HepG2 (cell line): ENCODE measurements at regions not wholly inside any gene's neighbourhood (a gene's known extent, or its start where the extent isn't known, plus 50 kb on each side); places are given as distances from the start of the nearest gene placed in this dataset.
A peak's percentile ranks its signal among the peaks of the same experiment; 100 is the strongest.

Experiments used
- HNRNPK ChIP-seq: fragments of 200-400 bp; formaldehyde crosslinking; IDR thresholded peaks from 2 replicates; pipeline ENCODE4 v1.6.1; 2018; ENCODE audit warnings: low read length, low read depth, moderate library complexity, mild to moderate bottlenecking; ENCODE audit not compliant: poor library complexity, severe bottlenecking
- MZF1 ChIP-seq: sonication (generic); formaldehyde crosslinking; IDR thresholded peaks from 2 replicates; pipeline ENCODE4 v1.8.1; 2023; ENCODE audit warnings: mild to moderate bottlenecking, missing genetic modification reagents, borderline replicate concordance
- RFX5 ChIP-seq: IDR thresholded peaks from 2 replicates; pipeline ENCODE4 v1.6.1; 2011; ENCODE audit warnings: low read depth, low read length, improper control_type of control experiment
- ZKSCAN1 ChIP-seq: fragments of 150-350 bp; IDR thresholded peaks from 2 replicates; pipeline ENCODE4 v1.6.1; 2014; ENCODE audit warnings: low read length
- ZNF468 ChIP-seq: sonication (generic); formaldehyde crosslinking; IDR thresholded peaks from 2 replicates; pipeline ENCODE4 v1.8.0; 2022; ENCODE audit warnings: mild to moderate bottlenecking, moderate library complexity, missing genetic modification reagents
- TF ChIP-seq, protein P1 (sequence below): sonication (generic); formaldehyde crosslinking; IDR thresholded peaks from 2 replicates; pipeline ENCODE4 v1.5.0; 2020; ENCODE audit warnings: mild to moderate bottlenecking, missing genetic modification reagents, moderate library complexity

GRCh38 chr15:53197426-53197839 is 407.3 kb upstream of the ONECUT1 start:
- TF ChIP-seq MZF1 (CRISPR knock-in tag): no peak
- TF ChIP-seq RFX5: no peak
- no peak for TF ChIP-seq ZKSCAN1
- TF ChIP-seq ZNF468: no peak
- no peak for TF ChIP-seq HNRNPK
- TF ChIP-seq, protein P1, sequence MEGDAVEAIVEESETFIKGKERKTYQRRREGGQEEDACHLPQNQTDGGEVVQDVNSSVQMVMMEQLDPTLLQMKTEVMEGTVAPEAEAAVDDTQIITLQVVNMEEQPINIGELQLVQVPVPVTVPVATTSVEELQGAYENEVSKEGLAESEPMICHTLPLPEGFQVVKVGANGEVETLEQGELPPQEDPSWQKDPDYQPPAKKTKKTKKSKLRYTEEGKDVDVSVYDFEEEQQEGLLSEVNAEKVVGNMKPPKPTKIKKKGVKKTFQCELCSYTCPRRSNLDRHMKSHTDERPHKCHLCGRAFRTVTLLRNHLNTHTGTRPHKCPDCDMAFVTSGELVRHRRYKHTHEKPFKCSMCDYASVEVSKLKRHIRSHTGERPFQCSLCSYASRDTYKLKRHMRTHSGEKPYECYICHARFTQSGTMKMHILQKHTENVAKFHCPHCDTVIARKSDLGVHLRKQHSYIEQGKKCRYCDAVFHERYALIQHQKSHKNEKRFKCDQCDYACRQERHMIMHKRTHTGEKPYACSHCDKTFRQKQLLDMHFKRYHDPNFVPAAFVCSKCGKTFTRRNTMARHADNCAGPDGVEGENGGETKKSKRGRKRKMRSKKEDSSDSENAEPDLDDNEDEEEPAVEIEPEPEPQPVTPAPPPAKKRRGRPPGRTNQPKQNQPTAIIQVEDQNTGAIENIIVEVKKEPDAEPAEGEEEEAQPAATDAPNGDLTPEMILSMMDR: peak; percentile 90
